Natural killer cell treated with Interleukin-12 subunit alpha and Interleukin-12 subunit beta and Interleukin-15 and Interleukin-18, amount 100 ng/mL, for 72 hours (primary cell): ENCODE measurements at regions not wholly inside any gene's neighbourhood (a gene's known extent, or its start where the extent isn't known, plus 50 kb on each side); places are given as distances from the start of the nearest gene placed in this dataset.

Source experiments
- ATAC-seq, 2 donors: fragments of 150-1000 bp; cut with Tn5 transposase in 1 of 2; sonication (Bioruptor Pico), chemical (Tn5 transposase) in 1 of 2; 2 replicates each; pipeline ENCODE4 v1.10.0; 2021
- DNase-seq: peaks from one replicate; pipeline ENCODE4 v3.0.0; 2022; ENCODE audit warnings: low spot score
- H3K27ac Mint-ChIP-seq, 2 donors: 1 replicate in 1 of 2; 2 replicates in 1 of 2; pipeline ENCODE4 v1.8.0; 2022; ENCODE audit warnings: mixed read lengths in 2 of 2, mild to moderate bottlenecking in 1 of 2, moderate library complexity in 1 of 2
- H3K27me3 Mint-ChIP-seq, 2 donors: 1 replicate in 1 of 2; 2 replicates in 1 of 2; pipeline ENCODE4 v1.8.0; 2022; ENCODE audit warnings: mixed read lengths in 2 of 2
- H3K36me3 Mint-ChIP-seq: one replicate; pipeline ENCODE4 v1.8.0; 2022; ENCODE audit warnings: mixed read lengths
- H3K4me1 Mint-ChIP-seq, 2 donors: 1 replicate in 1 of 2; 2 replicates in 1 of 2; pipeline ENCODE4 v1.8.0; 2022; ENCODE audit warnings: low read depth in 2 of 2, mixed read lengths in 2 of 2, mild to moderate bottlenecking in 1 of 2
- H3K4me3 Mint-ChIP-seq: one replicate; pipeline ENCODE4 v1.8.0; 2022; ENCODE audit warnings: mixed read lengths
- H3K9me3 Mint-ChIP-seq: 2 replicates; pipeline ENCODE4 v1.8.0; 2022; ENCODE audit warnings: mixed read lengths

DNA sequence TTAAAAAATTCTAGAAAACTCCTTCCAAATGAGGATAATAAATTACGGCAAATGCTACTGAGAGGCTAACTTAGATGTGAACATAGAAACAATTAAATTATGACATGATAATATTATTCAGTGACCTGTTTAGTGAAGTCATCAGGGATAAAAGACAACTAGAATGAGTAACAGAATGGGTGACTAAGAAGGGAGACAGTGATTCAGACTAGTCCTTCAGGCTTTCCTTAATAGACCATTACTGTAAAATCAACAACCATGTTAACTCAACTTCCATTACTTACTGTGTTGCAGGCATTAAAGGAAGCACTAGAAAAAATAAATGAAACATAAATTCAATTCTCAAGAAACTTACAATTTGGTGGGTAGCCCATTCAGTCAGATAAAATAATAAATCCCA is 543.9 kb upstream of the LRFN5 start:
- H3K4me1 Mint-ChIP-seq: no peaks in the 10 kb centered on the region

DNA sequence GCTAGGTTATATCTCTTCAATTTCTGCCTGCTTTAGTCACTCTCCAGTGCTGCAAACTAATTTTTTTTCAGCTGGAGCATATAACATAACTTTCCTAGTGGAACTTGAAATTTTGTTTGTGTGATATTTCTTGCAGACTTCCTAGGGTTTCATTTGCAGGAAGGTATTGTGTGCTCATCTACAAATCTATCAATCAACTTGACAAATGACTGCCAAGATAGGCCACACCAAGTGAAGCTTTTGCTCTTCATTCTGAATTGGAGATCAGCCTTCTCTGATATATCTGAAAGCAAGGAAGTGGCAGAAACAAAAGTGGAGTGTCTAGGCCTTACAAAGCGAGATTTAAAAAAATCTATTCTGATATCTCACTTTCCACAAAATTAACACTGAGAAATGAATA is 551.1 kb upstream of the LRFN5 start:
- Mint-ChIP-seq H3K9me3 (peaks cover 11% of the 10 kb centered on the region), H3K27ac (no peak overlapping the region), H3K36me3 (no peaks in the 10 kb centered on the region), H3K4me3 (no peak overlapping the region), H3K4me1 (no peaks in the 10 kb centered on the region), H3K27me3 (no peaks in the 10 kb centered on the region)
- ATAC-seq (no peak), DNase-seq (no peak)

More for the DNA sequence above, 543.9 kb upstream of the LRFN5 start:
- H3K9me3 Mint-ChIP-seq: peaks cover 11% of the 10 kb centered on the region
- H3K36me3 Mint-ChIP-seq: no peaks in the 10 kb centered on the region
- no peak overlapping the region for H3K4me3 Mint-ChIP-seq
- H3K27ac Mint-ChIP-seq: no peak overlapping the region
- no peaks in the 10 kb centered on the region for H3K27me3 Mint-ChIP-seq
- DNase-seq (no peak), ATAC-seq (no peak)

DNA sequence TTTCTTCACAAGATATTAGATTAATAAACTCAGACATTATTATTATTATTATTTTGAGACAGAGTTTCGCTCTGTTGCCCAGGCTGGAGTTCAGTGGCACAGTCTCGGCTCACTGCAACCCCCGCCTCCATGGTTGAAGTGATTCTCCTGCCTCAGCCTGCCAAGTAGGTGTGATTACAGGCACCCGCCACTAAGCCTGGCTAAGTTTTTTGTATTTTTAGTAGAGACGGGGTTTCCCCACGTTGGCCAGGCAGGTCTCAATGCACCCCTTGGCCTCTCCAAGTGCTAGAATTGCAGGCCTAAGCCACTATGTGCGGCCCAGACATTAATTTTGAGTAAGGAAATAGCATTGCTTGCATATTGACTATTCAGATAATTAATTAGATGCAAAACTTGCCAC is 554.9 kb upstream of the LRFN5 start:
- ATAC-seq: no peak
- Mint-ChIP-seq H3K4me3 (no peak overlapping the region), H3K9me3 (peaks cover 3% of the 10 kb centered on the region), H3K27ac (no peak overlapping the region), H3K27me3 (no peaks in the 10 kb centered on the region), H3K4me1 (no peaks in the 10 kb centered on the region), H3K36me3 (no peaks in the 10 kb centered on the region)
- DNase-seq: no peak

DNA sequence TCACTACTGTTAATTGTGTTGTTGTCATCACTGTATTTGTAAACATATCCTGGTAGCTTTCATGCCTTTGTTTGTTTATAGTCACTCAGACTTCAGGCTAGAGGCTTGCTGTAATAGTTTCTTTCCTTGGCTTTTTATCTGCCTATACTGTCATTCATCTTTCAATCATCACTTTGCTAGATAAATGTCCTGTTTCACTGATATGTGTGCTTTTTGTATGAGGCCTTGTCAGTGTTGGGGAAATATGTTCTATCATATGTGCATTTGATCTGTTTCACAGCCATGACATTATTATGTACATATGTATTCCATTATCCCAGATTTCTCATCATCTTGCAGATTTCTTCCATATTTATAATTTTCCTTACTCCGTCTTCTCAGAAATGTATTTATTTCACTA is 558.9 kb upstream of the LRFN5 start:
- no peaks in the 10 kb centered on the region for H3K4me1 Mint-ChIP-seq
- peaks cover 8% of the 10 kb centered on the region for H3K9me3 Mint-ChIP-seq
- no peaks in the 10 kb centered on the region for H3K27me3 Mint-ChIP-seq
- H3K27ac Mint-ChIP-seq: no peak overlapping the region
- ATAC-seq (no peak), DNase-seq (no peak)
- no peak overlapping the region for H3K4me3 Mint-ChIP-seq
- H3K36me3 Mint-ChIP-seq: no peaks in the 10 kb centered on the region

DNA sequence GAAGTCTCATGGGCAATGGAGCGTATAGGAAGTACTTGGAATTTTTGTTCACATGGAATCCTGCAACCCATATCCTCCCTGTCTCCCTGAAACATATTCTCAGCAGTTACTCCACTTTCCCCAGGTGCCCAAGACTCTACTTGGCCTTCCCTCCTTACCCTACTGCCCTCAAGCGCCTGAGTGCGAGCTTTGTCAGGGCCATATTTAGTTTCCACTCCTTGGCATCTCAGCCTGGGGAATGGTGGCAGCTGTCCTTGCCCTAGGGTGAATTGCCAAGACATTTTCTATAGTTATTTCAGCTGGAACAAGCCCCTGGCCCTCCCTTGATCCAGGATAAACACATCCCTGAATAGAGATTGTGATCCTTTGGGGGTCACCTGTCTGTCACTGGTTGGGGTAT is 569.3 kb upstream of the LRFN5 start:
- Mint-ChIP-seq H3K36me3 (no peaks in the 10 kb centered on the region), H3K27me3 (no peaks in the 10 kb centered on the region), H3K4me3 (no peak overlapping the region), H3K9me3 (peaks cover 10% of the 10 kb centered on the region), H3K27ac (no peak overlapping the region), H3K4me1 (no peaks in the 10 kb centered on the region)
- ATAC-seq: no peak
- DNase-seq: no peak

DNA sequence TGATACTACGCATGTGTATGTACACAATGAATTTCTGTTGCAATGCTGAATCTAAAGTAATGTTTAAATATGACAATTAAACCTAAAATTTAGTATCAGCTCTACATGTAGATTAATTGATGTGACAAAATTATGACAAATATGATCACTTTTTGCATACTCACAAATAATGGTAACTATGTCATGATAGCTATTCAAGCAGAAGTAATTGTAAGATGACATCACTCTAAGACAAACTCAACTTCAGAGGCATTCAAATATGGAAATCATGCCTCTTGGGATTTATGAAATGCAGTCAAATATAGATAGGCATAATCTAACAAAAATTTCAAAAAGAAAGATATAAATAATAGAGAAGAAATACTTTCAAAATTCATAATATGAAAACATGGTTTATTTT is 571.7 kb upstream of the LRFN5 start:
- Mint-ChIP-seq H3K27ac (no peak overlapping the region), H3K27me3 (no peaks in the 10 kb centered on the region), H3K36me3 (no peaks in the 10 kb centered on the region), H3K4me1 (no peaks in the 10 kb centered on the region), H3K9me3 (peaks cover 13% of the 10 kb centered on the region), H3K4me3 (no peak overlapping the region)
- ATAC-seq (no peak), DNase-seq (no peak)

DNA sequence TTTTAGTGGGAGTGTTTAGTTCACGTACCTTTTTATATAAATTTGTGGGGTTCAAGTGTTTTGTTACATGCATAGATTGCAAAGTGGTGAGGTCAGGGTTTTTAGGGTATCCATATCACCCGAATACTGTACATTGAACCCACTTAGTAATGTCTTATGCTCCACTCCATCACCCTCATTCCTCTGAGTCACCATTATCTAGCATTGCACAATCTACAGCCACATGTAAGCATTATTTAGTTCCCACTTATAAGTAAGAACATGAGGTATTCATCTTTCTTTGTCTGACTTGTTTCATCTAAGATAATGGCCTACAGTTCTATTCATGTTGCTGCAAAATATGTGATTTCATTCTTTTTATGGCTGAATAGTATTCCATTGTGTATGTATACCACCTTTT is 583.7 kb upstream of the LRFN5 start:
- no peak for ATAC-seq

DNA sequence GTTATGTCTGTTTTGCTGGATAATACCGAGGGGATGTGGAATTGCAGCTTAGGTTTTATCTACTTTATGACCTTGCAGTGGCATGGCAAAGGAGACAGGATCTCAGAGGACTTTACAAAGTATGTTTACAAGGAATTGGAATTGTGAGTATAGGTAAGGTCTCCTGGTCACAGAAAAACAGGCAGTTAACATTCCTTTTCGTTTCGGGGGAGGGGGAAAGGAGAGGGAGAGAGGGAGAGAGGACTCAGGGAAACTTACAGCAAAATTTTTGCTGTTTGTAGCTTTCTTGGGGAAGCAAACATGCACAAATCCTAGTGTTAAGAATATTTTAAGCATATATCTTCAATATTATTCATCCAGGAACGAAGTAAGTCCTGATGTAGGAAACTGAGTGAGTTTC is 590.5 kb upstream of the LRFN5 start:
- H3K36me3 Mint-ChIP-seq: no peaks in the 10 kb centered on the region
- peaks cover 6% of the 10 kb centered on the region for H3K9me3 Mint-ChIP-seq
- no peak overlapping the region for H3K27ac Mint-ChIP-seq
- ATAC-seq (no peak), DNase-seq (no peak)
- no peaks in the 10 kb centered on the region for H3K4me1 Mint-ChIP-seq
- H3K4me3 Mint-ChIP-seq: no peak overlapping the region
- no peaks in the 10 kb centered on the region for H3K27me3 Mint-ChIP-seq

More for the DNA sequence above, 583.7 kb upstream of the LRFN5 start:
- no peaks in the 10 kb centered on the region for H3K36me3 Mint-ChIP-seq
- H3K9me3 Mint-ChIP-seq: peaks cover 9% of the 10 kb centered on the region
- no peak overlapping the region for H3K4me3 Mint-ChIP-seq
- no peaks in the 10 kb centered on the region for H3K4me1 Mint-ChIP-seq
- no peak overlapping the region for H3K27ac Mint-ChIP-seq
- DNase-seq: no peak
- H3K27me3 Mint-ChIP-seq: no peaks in the 10 kb centered on the region

DNA sequence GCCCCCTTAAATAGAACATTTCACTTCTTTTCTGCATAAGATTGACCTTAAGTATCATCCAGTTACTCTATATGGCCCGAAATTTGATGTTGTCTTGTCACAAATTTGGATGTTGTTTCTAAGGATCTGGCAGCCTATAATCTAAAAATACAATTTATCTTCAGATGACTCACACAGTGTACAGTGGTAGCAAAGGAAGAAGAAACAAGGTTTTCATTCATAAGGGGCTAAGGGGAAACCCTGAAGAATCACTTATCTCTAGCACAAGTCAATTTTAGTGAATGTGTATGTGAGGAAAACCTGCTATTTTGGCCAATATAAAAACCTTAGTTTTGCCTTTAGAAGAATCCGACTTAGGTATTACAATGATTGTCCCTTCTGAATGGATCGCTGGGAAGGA is 606.3 kb upstream of the LRFN5 start:
- Mint-ChIP-seq H3K27me3 (no peaks in the 10 kb centered on the region), H3K4me1 (no peaks in the 10 kb centered on the region), H3K9me3 (peaks cover 21% of the 10 kb centered on the region), H3K27ac (no peak overlapping the region), H3K4me3 (no peak overlapping the region), H3K36me3 (peaks cover 4% of the 10 kb centered on the region)
- DNase-seq (no peak), ATAC-seq (no peak)

DNA sequence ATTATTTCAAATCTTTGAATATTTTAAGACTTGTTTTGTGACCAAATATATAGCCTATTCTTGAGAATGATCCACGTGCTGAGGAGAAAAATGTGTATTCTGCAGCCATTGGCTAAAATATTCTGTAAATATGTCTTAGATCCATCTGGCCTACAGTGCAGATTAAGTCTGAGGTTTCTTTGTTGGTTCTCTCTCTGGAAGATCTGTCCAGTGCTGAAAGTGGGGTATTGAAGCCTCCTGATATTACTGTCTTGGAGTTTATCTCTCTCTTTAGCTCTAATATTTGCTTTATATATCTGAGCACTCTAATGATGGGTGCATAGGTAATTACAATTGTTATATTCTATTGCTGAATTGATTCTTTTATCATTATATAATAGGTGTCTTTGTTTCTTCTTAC is 617.4 kb upstream of the LRFN5 start:
- Mint-ChIP-seq H3K9me3 (peaks cover 31% of the 10 kb centered on the region), H3K4me1 (no peaks in the 10 kb centered on the region), H3K27ac (no peak overlapping the region), H3K36me3 (peaks cover 12% of the 10 kb centered on the region), H3K27me3 (no peaks in the 10 kb centered on the region), H3K4me3 (no peak overlapping the region)
- DNase-seq (no peak), ATAC-seq (no peak)

DNA sequence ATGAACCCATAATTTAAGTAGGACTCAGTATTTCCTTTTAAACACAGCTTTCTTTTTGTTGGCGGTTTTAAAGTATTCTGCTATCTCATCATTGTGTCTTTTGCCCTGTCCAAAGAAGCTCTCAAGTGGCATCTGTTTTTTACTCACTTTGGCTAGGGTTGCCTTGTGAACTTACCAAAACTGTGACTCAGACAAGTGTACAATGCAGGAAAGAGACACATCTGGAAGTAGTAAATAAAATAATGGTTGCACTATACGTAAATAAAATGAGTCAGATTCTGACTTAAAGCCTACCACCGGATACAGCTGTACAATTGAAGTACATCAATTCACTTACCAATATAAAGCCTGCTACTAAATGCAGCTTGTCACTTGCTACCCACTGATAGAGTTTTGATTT is 619.2 kb upstream of the LRFN5 start:
- Mint-ChIP-seq H3K27ac (no peak overlapping the region), H3K9me3 (peaks cover 34% of the 10 kb centered on the region), H3K4me3 (no peak overlapping the region), H3K36me3 (peaks cover 7% of the 10 kb centered on the region), H3K4me1 (no peaks in the 10 kb centered on the region), H3K27me3 (no peaks in the 10 kb centered on the region)
- ATAC-seq (no peak), DNase-seq (no peak)

DNA sequence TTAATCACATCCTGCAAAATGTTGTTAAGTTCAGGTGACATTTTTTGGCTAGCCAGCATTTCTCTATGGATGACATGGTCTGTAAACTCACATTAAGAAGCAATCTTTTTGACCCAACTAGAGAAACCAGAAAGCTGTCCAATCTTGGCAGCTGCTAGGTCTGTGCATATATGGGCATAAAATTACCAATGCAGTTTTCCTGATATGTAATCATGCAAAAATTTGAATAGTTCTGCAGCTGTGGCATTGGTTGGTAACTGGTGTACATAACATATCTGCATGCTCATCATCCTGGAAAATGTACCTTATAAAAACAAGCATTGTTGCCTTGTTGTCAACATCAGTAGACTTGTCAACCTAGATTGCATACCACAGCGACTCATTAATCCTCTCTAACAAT is 620.0 kb upstream of the LRFN5 start:
- no peak for ATAC-seq
- Mint-ChIP-seq H3K36me3 (peaks cover 7% of the 10 kb centered on the region), H3K4me1 (no peaks in the 10 kb centered on the region), H3K9me3 (peaks cover 34% of the 10 kb centered on the region), H3K27ac (no peak overlapping the region), H3K4me3 (no peak overlapping the region), H3K27me3 (no peaks in the 10 kb centered on the region)
- DNase-seq: no peak

DNA sequence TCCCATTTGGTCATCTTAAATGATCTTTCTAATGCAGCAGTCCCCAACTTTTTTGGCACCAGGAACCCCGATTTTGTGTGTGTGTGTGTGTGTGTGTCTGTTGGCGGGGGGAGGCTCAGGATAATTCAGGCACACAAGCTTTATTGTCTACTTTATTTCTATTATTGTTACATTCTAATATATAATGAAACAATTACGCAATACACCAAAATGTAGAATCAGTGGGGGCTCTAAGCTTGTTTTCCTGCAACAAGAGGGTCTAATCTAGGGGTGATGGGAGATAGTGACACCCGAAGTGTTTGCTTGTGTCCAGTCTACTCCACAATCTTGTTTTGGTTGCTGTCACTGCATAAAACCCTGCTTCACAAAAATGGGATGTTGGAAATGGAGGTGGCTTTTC is 621.1 kb upstream of the LRFN5 start:
- no peaks in the 10 kb centered on the region for H3K27me3 Mint-ChIP-seq
- H3K9me3 Mint-ChIP-seq: peaks cover 39% of the 10 kb centered on the region
- H3K27ac Mint-ChIP-seq: no peak overlapping the region
- no peak for ATAC-seq
- no peaks in the 10 kb centered on the region for H3K4me1 Mint-ChIP-seq
- H3K4me3 Mint-ChIP-seq: no peak overlapping the region
- H3K36me3 Mint-ChIP-seq: peaks cover 7% of the 10 kb centered on the region
- no peak for DNase-seq

DNA sequence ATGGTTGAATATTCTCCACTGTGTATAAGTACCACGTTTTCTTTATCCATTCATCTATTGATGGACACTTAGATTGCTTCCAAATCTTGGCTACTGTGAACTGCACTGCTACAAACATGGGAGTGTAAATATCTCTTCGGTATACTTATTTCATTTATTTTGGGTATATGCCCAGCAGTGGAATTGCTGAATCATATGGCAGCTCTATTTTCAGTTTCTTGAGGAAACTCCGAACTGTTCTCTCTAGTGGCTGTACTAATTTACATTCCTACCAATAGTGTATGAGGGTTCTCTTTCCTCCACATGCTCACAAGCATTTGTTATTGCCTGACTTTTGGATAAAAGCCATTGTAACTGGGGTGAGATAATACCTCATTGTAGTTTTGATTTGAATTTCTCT is 623.1 kb upstream of the LRFN5 start:
- ATAC-seq (no peak), DNase-seq (no peak)
- Mint-ChIP-seq H3K4me3 (no peak overlapping the region), H3K27me3 (no peaks in the 10 kb centered on the region), H3K27ac (no peak overlapping the region), H3K36me3 (peaks cover 5% of the 10 kb centered on the region), H3K9me3 (peaks cover 29% of the 10 kb centered on the region), H3K4me1 (no peaks in the 10 kb centered on the region)

DNA sequence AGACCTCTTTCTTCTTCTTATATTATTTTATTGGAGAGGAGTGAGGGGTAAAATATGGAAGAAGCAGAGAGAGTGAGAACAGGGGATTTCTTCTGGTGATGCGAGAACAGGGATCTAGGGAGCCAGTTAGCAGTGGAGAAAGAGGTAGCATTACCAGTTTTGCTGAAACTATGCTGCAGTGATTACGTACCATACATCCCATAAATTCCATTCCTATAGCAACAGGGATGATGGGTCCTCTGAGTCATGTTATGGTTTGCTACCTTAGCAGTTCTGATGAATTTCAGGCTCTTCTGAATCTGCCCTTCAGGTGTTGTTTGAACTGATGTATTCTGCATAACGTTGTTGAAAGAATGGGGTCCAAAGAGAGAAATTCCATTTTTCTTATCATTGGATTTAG is 625.4 kb upstream of the LRFN5 start:
- no peaks in the 10 kb centered on the region for H3K36me3 Mint-ChIP-seq
- H3K27ac Mint-ChIP-seq: no peak overlapping the region
- ATAC-seq (no peak), DNase-seq (no peak)
- no peaks in the 10 kb centered on the region for H3K27me3 Mint-ChIP-seq
- no peaks in the 10 kb centered on the region for H3K4me1 Mint-ChIP-seq
- H3K9me3 Mint-ChIP-seq: peaks cover 23% of the 10 kb centered on the region
- H3K4me3 Mint-ChIP-seq: no peak overlapping the region
